GM21381 (cell line): ENCODE measurements at regions not wholly inside any gene's neighbourhood (a gene's known extent, or its start where the extent isn't known, plus 50 kb on each side); places are given as distances from the start of the nearest gene placed in this dataset.

Experiments used
- ATAC-seq: cut with Tn5 transposase; IDR thresholded peaks from one replicate; pipeline ENCODE4 v1.9.1; 2021; ENCODE audit warnings: mild to moderate bottlenecking, moderate library complexity; ENCODE audit not compliant: unreplicated experiment

DNA sequence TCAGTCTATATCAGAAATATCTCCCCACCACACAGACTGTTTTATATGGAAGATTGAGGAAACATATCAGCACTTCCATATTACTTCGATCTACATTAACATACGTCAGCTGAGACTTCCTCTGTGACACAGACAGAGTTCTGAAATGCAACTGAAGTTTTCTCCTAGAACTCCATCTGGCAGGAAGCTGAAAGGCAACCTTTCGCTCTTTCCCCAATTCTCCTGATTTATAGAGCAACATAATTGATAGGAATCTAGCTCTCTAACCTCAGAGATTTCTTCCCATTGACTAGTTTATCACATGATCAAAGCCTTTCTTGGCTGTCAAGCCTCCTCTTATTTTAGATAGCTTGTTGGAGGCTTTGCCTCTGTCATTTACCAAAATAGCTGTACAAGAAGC, 806.7 kb upstream of the CHAC2 start:
- ATAC-seq, result no peak

DNA sequence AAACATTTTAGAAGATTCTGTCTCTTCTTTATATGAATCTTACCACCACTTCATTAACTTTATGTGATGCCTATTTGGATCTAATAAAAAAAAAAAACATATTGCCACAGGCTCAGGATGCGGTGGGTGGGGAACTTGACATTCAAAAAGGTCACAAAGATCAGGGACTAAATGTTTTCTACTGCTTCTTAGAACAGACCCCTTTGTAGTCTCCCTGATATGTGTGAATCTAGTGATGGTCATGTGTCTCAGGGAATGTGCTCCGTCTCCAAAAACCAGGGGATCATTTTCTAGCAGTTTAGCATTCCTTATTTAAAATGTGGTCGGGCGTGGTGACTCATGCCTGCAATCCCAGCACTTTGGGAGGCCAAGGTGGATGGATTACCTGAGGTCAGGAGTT, 807.8 kb upstream of the CHAC2 start:
- ATAC-seq, result no peak

DNA sequence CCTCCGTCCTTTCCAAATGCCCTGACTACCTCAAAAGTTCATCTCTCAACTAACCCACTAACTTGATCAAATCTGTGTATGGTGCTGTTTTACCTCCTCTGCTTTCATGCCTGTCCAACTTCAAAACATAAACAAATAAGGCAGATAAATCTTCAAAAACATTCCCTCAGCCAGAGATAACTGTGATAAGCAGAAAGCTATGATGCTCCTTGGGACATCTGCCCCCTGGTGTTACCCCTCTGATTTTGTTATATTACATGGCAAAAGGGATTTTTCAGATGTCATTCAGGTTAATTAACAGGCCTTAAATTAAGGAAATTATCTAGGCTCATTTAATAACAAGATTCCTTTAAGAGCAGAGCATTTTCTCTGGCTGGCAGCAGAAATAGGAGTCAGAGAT, 810.8 kb upstream of the CHAC2 start:
- no peak for ATAC-seq

DNA sequence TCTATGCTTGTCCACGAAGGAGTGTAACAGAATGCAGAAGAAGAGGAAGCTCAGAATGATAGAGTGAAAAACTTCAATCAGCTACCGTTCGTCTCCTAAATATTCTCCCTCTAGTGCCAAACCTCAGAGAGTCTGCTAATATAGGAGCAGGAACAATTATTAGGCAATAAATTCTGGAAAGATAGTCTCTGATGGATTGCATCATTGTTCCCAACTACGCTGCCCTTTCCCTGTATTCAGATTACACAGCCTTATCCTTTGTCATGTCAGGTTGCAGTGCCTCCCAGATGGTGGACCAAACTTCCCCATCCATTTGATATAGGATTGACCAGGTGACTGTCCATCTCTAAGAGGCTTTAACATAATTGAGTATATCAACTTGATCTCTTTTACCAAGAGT, 811.5 kb upstream of the CHAC2 start:
- no peak for ATAC-seq

GRCh38 chr2:52955079-52955478, 812.5 kb upstream of the CHAC2 start:
- no peak for ATAC-seq

GRCh38 chr2:52940101-52940500, 827.5 kb upstream of the CHAC2 start:
- ATAC-seq, result no peak

GRCh38 chr2:52939250-52939649, 828.4 kb upstream of the CHAC2 start:
- ATAC-seq, result no peak

DNA sequence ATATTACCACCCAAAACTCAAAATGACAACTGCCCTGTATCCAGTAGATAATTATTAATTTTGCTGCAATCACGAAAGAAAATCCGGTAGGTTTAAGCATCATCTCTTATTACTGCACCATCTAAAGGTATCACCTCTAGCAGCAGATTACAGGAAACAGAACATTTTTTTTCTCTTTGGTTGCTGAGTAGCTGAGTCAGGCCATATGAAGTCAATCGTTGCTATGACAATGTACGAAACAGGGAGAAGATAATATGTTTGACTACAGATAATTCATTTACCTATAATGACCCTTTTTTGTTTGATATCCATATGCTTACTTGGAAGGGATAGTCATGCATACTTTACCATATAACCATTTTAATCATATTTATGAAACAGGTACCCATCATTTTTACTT, 831.6 kb upstream of the CHAC2 start:
- ATAC-seq, result no peak

- peak; percentile 15 for ATAC-seq
Measured at GRCh38 chr2:52934920-52935640, 832.5 kb upstream of the CHAC2 start.

GRCh38 chr2:52934323-52934898, 833.2 kb upstream of the CHAC2 start:
- ATAC-seq, result peak; percentile 63

GRCh38 chr2:52933878-52934277, 833.7 kb upstream of the CHAC2 start:
- no peak for ATAC-seq

DNA sequence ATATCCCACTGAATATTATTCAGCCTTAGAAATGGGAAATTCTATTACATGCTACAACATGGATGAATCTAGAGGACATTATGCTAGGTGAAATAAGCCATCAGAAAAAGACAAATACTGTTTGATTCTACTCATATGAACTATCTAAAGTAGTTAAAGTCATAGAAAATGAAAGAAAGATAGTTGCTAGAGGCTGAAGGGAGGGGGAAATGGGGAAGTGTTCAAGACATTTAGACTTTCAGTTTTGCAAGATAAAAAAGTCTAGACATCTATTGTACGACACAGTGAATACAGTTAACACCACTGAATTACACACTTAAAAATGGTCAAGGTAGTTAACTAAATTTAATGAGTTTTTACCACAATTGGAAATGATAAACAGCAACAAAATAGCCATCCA, 835.9 kb upstream of the CHAC2 start:
- no peak for ATAC-seq

- no peak for ATAC-seq
Measured at GRCh38 chr2:52929412-52929811, 838.2 kb upstream of the CHAC2 start.

DNA sequence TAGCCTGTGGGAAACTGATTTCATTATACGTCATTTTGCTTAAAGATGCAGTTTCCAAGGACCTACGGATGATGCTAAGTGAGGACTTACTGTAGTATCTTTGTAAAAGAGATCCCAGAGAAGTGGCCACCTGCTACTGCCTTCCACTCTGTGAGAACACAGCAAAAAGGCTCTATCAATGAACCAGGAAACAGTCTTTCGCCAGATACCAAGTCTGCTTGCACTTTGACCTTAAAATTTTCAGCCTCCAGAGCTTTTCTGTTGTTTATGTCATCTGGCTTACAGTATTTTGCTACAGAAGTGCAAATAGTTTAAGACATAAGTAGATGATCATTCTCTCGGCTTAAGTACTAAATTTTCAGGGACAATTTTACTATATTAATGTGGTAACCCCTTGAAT, 847.9 kb upstream of the CHAC2 start:
- no peak for ATAC-seq

DNA sequence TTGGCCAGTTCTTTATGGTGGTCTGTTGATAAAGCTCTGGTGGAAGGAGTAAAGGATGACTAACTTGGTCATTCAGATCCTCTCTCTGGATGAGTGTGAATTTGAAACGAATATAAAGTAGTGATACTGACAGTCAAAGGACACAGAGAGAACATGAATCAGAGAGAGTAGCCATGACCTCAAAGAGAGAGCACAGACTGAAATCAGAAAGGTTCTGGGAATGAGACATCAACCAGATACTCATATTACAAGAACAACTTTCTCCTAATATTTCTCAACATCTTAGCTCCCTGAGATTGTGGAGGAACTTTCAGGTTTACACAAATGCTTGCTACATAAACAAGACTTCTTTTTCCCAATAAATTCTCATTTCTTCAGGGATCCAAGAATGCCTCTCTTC, 849.1 kb upstream of the CHAC2 start:
- ATAC-seq, result no peak

DNA sequence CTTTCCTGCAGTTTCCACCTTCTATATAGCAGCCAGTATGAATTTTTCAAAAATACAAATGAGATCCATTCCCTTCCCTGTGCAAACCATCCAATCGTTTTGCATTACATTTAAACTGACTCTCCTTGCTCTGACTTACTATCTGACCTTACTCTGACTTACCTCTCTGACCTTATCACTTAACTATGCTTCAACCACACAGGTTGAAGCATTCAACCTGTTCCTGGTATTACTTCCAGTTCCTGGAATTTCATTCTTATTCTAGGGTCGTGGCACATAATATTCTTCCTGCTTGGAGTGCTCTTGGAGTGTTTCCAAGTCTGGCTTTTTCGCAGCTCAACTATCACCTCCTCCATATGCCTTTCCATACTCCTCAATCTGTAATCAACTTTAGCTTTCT, 850.6 kb upstream of the CHAC2 start:
- no peak for ATAC-seq

DNA sequence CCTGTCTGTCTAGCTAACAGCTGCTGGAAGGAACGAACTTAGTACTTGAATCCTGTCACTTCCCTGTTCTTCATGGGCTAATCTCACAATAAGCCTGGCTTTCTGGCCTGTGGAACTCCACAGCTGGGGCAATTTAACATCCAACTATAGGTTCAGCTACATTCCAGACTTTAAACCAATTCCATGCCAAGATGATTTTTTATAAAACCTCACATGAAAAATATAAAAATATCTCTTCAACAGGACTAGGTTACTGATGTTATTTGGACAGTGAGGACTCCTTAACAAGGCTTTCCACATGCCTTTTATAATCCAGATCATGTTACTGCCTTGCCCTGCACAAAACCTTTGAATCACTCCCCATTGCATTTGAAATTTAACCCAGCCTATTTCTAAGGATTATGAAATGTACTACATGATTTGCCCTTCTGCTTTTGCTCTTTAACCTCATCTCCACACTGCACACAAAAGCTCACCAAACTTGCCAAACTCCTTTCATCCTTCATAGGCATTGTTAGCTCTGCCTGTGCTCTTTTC, 863.2 kb upstream of the CHAC2 start:
- ATAC-seq, result no peak

DNA sequence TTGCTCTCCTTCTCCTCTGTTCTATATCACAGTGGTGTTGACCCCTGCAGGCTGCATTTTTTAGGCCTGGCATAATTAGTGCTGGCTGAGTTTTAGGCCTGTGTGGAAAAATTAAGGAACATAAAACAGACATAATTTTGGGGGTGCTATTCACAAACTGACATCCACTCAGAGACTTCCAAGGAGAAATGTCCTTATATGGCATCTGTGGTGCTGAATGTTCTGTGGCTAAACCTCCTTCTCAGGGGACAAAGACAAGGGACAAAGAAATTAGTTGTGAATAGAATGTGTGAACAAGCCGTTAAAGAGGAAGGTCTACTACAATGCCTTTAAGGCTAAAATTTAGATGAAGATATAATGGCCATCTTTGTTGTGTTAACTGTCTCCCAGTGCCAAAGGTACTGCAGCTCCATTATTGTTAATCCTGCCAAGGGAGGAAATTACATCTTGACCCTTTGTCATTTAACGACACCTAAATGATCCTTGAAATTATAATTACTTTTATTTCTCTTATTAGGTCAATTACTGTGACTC, 870.0 kb upstream of the CHAC2 start:
- no peak for ATAC-seq

DNA sequence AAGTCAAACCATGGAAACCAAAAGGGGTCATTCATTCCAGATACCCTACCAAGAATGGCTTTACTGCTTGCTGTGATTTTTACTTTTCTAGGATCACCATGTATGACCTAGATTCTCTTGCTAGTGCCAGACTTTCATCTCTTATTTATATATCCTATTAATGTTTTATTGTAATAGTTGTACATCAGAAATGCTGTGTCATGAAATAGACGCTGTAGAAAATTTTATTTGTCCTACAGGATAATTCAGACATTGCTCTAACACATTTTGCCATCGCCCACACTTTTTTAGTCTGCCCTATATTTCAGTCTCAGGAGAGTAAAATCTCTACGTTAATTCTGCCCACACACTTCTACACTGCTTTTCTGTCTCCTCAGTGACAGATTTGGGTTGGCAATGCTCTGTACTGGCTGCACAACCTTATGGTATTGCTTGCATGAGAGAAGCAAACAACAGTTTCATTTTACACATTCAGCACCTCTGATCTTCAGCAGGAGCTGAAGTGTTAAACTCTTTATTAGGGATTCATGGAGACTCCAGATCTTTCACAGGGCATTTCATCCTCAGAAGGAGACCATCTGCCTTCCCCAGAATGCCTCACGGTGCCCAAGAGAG, 871.8 kb upstream of the CHAC2 start:
- no peak for ATAC-seq

- ATAC-seq, result no peak
Measured at GRCh38 chr2:52886556-52886955, 881.0 kb upstream of the CHAC2 start.

GRCh38 chr2:52884761-52885352, 882.7 kb upstream of the CHAC2 start:
- ATAC-seq, result no peak

DNA sequence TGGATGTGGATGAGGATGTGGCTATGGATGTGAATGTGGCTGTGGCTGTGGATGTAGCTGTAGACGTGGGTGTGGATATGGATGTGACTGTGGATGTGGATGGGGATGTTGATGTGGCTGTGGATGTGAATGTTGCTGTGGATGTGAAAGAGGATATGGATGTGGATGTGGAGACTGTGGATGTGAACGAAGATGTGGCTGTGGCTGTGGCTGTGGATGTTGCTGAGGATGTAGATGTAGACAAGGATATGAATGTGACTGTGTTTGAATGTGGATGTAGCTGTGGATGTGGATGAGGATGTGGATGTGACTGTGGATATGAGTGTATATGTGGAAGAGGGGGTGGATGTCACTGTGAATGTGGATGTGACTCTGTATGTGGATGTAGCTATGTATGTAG, 884.6 kb upstream of the CHAC2 start:
- ATAC-seq, result no peak
